GM12878 (cell line): ENCODE measurements at regions not wholly inside any gene's neighbourhood (a gene's known extent, or its start where the extent isn't known, plus 50 kb on each side); places are given as distances from the start of the nearest gene placed in this dataset.

Experiments
- ATAC-seq: fragments of 200-7000 bp; cut with Tn5 transposase; 3 replicates; pipeline ENCODE4 v1.9.1; 2020; ENCODE audit warnings: mild to moderate bottlenecking, moderate library complexity
- BruUV-seq: library from RNA; stranded (reverse); fragments of 400-500 nt; replicated peaks from 2 replicates; lab custom pipeline; 2021; lab: Mats Ljungman, UMichigan
- CTCF ChIA-PET: fragments of 300-600 bp; sonication (Branson Sonifier 250); formaldehyde crosslinking; extraction: SDS; loops from one replicate; lab custom pipeline; 2021; ENCODE audit warnings: inconsistent platforms; lab: Yijun Ruan, JAX
- POLR2A ChIA-PET: fragments of 350-600 bp; formaldehyde crosslinking; extraction: SDS; loops from one replicate; lab custom pipeline; 2021; ENCODE audit warnings: inconsistent platforms; lab: Charles Lee
- RAD21 ChIA-PET: fragments of 300-600 bp; sonication (Branson Sonifier 250); formaldehyde crosslinking; loops from one replicate; lab custom pipeline; 2023; ENCODE audit warnings: antibody characterized with exemption; ENCODE audit not compliant: unreplicated experiment; lab: Charles Lee
- SMC1A ChIA-PET: fragments of 300-600 bp; sonication (Branson Sonifier 250); formaldehyde crosslinking; loops from one replicate; lab custom pipeline; 2023; ENCODE audit not compliant: unreplicated experiment, uncharacterized antibody; lab: Charles Lee
- DNase-seq: peaks from one replicate; pipeline ENCODE4 v3.0.0-alpha.2; 2011; ENCODE audit warnings: low read depth, low spot score
- FAIRE-seq: peaks from 3 replicates; lab custom pipeline; 2011; peaks lifted over from hg19 to GRCh38; lab: Jason Lieb, UNC
- H2AFZ ChIP-seq: 2 replicates; pipeline ENCODE4 v1.6.0; 2011; ENCODE audit warnings: low read depth, low read length, control low read depth; ENCODE audit not compliant: control insufficient read depth
- H3K27ac ChIP-seq: 2 replicates; pipeline ENCODE4 v1.5.1; 2011; ENCODE audit warnings: control low read depth; ENCODE audit not compliant: control insufficient read depth, insufficient read depth
- H3K27me3 ChIP-seq, 2 experiments: replicated peaks in 1 of 2; 2 replicates each; pipeline versions ENCODE4 v1.6.0 to v1.6.1; 2011; ENCODE audit warnings: low read length in 1 of 2; ENCODE audit not compliant: control insufficient read depth in 2 of 2, insufficient read depth in 2 of 2
- H3K36me3 ChIP-seq, 2 experiments: 2 replicates each; pipeline ENCODE4 v1.5.1; 2011; ENCODE audit warnings: low read length in 1 of 2; ENCODE audit not compliant: control insufficient read depth in 2 of 2, insufficient read depth in 2 of 2
- H3K4me1 ChIP-seq: 2 replicates; pipeline ENCODE4 v1.6.1; 2011; ENCODE audit warnings: mild to moderate bottlenecking, low read length, moderate library complexity, mixed read lengths; ENCODE audit not compliant: control insufficient read depth, insufficient read depth
- H3K4me2 ChIP-seq: 2 replicates; pipeline ENCODE4 v1.6.0; 2011; ENCODE audit warnings: control low read depth; ENCODE audit not compliant: control insufficient read depth, insufficient read depth
- H3K4me3 ChIP-seq: fragments of 200-600 bp; sonication (generic); 2 replicates; pipeline ENCODE4 v1.5.1; 2016
- H3K79me2 ChIP-seq: 2 replicates; pipeline ENCODE4 v1.6.0; 2011; ENCODE audit warnings: low read length; ENCODE audit not compliant: control insufficient read depth, insufficient read depth
- H3K9ac ChIP-seq: 2 replicates; pipeline ENCODE4 v1.8.0; 2011; ENCODE audit warnings: low read length, control low read depth, mixed read lengths; ENCODE audit not compliant: control insufficient read depth, insufficient read depth
- H3K9me3 ChIP-seq: replicated peaks from 3 replicates; pipeline ENCODE4 v1.5.1; 2011; ENCODE audit warnings: mild to moderate bottlenecking, low read length; ENCODE audit not compliant: control insufficient read depth, insufficient read depth
- H4K20me1 ChIP-seq: 2 replicates; pipeline ENCODE4 v1.6.0; 2011; ENCODE audit not compliant: control insufficient read depth, insufficient read depth
- ASH2L ChIP-seq: fragments of 300-600, 200-600 bp; sonication (generic); IDR thresholded peaks from 2 replicates; pipeline ENCODE4 v1.6.1; 2017; ENCODE audit warnings: low read depth, mild to moderate bottlenecking, borderline replicate concordance
- CHD2 ChIP-seq: IDR thresholded peaks from 2 replicates; pipeline ENCODE4 v1.6.1; 2011; ENCODE audit warnings: low read depth, low read length, improper control_type of control experiment, borderline replicate concordance
- CREM ChIP-seq: IDR thresholded peaks from 2 replicates; pipeline ENCODE4 v1.6.1; 2014; ENCODE audit warnings: antibody characterized with exemption, low read depth
- DPF2 ChIP-seq: fragments of 450-650 bp; IDR thresholded peaks from 2 replicates; pipeline ENCODE4 v1.6.1; 2017; ENCODE audit warnings: mild to moderate bottlenecking
- NFIC ChIP-seq: IDR thresholded peaks from 2 replicates; pipeline ENCODE4 v1.6.1; 2012; ENCODE audit warnings: low read depth, mild to moderate bottlenecking, inconsistent platforms, low read length, moderate library complexity
- NR2F1 ChIP-seq: fragments of 450-650 bp; conservative IDR thresholded peaks from 2 replicates; pipeline ENCODE4 v1.6.1; 2017; ENCODE audit warnings: mild to moderate bottlenecking
- PRDM15 ChIP-seq: fragments of 450-650 bp; formaldehyde crosslinking; IDR thresholded peaks from 2 replicates; pipeline ENCODE4 v1.4.0; 2020; ENCODE audit warnings: mild to moderate bottlenecking, moderate library complexity
- SMAD5 ChIP-seq: IDR thresholded peaks from 2 replicates; pipeline ENCODE4 v1.6.1; 2016; ENCODE audit warnings: antibody characterized with exemption, low read depth
- SREBF2 ChIP-seq: IDR thresholded peaks from 2 replicates; pipeline ENCODE4 v1.6.1; 2012; ENCODE audit warnings: mild to moderate bottlenecking, low read length
- TAF1 ChIP-seq: IDR thresholded peaks from 2 replicates; pipeline ENCODE4 v1.6.1; 2011; ENCODE audit warnings: mild to moderate bottlenecking, low read depth, low read length, borderline replicate concordance
- TCF12 ChIP-seq: IDR thresholded peaks from 2 replicates; pipeline ENCODE4 v1.6.1; 2011; ENCODE audit warnings: low read depth, mild to moderate bottlenecking, low read length
- WGBS: methylation state at CpG from one replicate; pipeline ENCODE4 v1.1.6; 2016; ENCODE audit warnings: low lambda C conversion rate; ENCODE audit not compliant: insufficient replicate concordance, insufficient coverage; ENCODE audit errors: missing lambda C conversion rate; 5-methylcytosine and 5-hydroxymethylcytosine counted together
- in situ Hi-C: fragments of 300-500 bp; cut with MboI; formaldehyde crosslinking; loops from 9 replicates; pipeline ENCODE4 v1.14.3; 2018; ENCODE audit warnings: mixed read lengths
- intact Hi-C: fragments of 100-400 bp; cut with micrococcal nuclease; formaldehyde crosslinking; loops from one replicate; pipeline ENCODE4 v1.14.2; 2022; ENCODE audit not compliant: unreplicated experiment

GRCh38 chr2:145897151-145897550, 1377.2 kb upstream of the ZEB2 start:
- H3K27ac ChIP-seq: no peak overlapping the region
- ChIA-PET CTCF (interaction anchor here (0.5 kb wide), 1 partner anchor 205 kb away, joined by 4 read pairs; no protein-coding TSS in a partner anchor), SMC1A (no interaction called here), POLR2A (no interaction called here)
- WGBS: 35% methylated on average over 6 of the region's 6 CpGs
- no peak overlapping the region for H3K4me2 ChIP-seq
- in situ Hi-C loops (no loop called here), intact Hi-C loops (no loop called here)
- FAIRE-seq: no peak
- H2AFZ ChIP-seq: no peak overlapping the region
- DNase-seq: no peak
- H3K4me1 ChIP-seq: no peaks in the 10 kb centered on the region
- ATAC-seq: no peak
- no peaks in the 10 kb centered on the region for H3K27me3 ChIP-seq
- H3K9ac ChIP-seq: no peak overlapping the region
- no peaks in the 10 kb centered on the region for H3K36me3 ChIP-seq
- no peaks in the 10 kb centered on the region for H3K79me2 ChIP-seq
- no peaks in the 10 kb centered on the region; the same call in 2 of the 3 replicates for H3K9me3 ChIP-seq
- no peaks in the 10 kb centered on the region for H4K20me1 ChIP-seq
- H3K4me3 ChIP-seq: no peak overlapping the region
- BruUV-seq: no TSS peak
- no peak for TF ChIP-seq SREBF2
- TF ChIP-seq CHD2: no peak
- TF ChIP-seq DPF2: no peak
- TF ChIP-seq ASH2L: no peak
- no peak for TF ChIP-seq TCF12
- TF ChIP-seq NR2F1: no peak
- no peak for TF ChIP-seq TAF1
- TF ChIP-seq CREM: no peak
- TF ChIP-seq SMAD5: no peak
- TF ChIP-seq PRDM15 (CRISPR knock-in tag): no peak
- TF ChIP-seq NFIC: no peak
- TF ChIP-seq, all 136 proteins: peak for 0
- RAD21 ChIA-PET: no interaction called here
